ENCODE measurements at regions not wholly inside any gene's neighbourhood (a gene's known extent, or its start where the extent isn't known, plus 50 kb on each side); places are given as distances from the start of the nearest gene placed in this dataset.

GRCh38 chr3:176932433-176932832 lies 264.8 kb downstream of the TBL1XR1 start:
- DNase-seq (ENCODE audit: low read depth): no peak

- no peak for DNase-seq (ENCODE audit: low read depth)
These were observed 265.3 kb downstream of the TBL1XR1 start for GRCh38 chr3:176931991-176932390.

DNA sequence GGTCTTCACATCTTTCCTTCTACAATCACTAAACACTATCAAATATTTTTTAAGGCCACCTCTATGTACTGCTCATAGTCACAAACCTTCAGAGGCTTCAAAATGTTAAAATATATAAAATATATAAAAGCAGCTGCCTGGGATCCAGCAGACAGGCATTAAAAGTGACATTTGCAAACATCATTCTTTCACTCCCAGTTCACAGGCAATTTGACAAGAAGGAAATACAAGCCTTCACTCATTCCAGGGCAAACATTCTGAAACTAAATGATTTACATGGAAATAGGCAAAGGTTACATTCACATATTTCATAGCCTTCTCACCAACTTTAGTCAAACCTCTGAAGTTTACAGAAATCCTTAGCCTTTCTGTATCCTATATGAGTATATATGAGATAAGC lies 266.3 kb downstream of the TBL1XR1 start:
- DNase-seq (ENCODE audit: low read depth): no peak

DNA sequence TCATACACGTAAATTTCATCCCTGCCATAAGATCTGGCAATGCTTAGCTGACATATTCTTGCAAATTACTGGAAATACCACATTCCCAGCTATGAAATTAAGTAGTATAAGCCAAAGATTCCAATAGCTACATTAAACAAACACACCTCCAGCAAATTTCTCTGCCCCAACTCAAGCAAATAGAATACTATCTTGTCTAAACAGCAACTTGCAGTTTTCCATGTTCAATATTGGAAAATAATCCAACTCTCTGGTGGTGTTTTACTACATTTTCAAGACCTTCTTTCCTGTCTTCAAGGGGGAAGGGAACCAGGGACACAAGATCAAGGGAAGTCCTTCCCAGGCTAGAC lies 268.7 kb downstream of the TBL1XR1 start:
- no peak for DNase-seq (ENCODE audit: low read depth)

DNA sequence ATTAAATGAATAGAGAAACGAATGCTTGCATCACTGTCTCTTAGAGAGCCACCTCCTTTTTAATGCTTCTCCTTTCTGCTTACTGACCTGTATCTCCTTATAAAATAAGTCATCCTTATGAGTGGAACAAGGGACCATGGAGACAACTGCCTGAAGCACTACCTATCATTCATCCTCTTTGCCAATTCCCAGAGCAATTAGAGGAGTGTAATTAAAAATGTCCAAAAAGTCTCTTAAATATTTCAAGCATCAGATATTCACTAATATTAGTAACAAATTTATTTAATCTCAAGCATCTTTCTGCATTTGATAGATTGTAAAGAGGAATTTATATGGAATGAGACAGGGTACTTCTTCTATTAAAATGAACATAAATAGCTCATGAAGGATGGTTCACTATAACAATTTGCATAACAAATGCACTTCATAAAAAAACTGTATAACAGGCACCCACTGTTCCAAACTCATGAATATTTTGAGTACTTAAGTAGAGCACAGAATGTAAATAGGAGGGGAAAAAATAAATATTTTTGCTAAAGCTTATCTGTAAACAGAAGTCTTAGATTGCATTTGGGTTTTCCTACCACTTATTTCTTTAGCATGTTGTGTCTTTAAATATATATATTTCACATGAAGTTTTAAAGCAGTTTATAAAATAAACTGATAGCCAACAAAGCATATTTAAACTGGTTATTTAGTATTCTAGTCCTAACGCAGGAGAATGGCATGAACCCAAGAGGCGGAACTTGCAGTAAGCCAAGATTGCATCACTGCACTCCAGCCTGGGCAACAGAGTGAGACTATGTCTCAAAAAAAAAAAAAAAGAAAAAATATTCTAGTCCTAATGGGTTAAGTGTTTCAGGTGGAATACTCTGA lies 269.3 kb downstream of the TBL1XR1 start:
- DNase-seq (ENCODE audit: low read depth): no peak

GRCh38 chr3:176927280-176927679 lies 270.0 kb downstream of the TBL1XR1 start:
- DNase-seq (ENCODE audit: low read depth): no peak

DNA sequence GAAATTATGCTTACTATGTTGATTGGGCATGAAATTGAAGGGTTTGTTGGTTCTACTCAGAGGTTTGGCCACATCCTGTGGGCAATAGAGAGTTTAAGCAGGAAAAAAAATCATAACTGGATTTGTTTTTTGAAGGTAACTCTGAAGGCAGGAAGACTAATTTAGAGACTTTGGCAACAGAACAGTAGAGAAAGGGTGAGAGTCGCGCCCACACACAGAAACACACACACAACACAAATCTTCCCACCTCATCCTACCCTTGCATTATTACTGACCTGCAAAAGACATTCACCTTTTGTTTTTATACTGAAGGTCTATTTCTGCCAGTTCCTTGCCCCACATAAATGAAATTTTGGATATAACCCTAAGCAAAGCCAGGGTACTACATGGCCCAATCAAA lies 270.6 kb downstream of the TBL1XR1 start:
- DNase-seq (ENCODE audit: low read depth): no peak

- DNase-seq (ENCODE audit: low read depth): no peak
These were observed 271.2 kb downstream of the TBL1XR1 start for GRCh38 chr3:176926034-176926433.

GRCh38 chr3:176920766-176921160 lies 276.5 kb downstream of the TBL1XR1 start:
- no peak for DNase-seq (ENCODE audit: low read depth)

DNA sequence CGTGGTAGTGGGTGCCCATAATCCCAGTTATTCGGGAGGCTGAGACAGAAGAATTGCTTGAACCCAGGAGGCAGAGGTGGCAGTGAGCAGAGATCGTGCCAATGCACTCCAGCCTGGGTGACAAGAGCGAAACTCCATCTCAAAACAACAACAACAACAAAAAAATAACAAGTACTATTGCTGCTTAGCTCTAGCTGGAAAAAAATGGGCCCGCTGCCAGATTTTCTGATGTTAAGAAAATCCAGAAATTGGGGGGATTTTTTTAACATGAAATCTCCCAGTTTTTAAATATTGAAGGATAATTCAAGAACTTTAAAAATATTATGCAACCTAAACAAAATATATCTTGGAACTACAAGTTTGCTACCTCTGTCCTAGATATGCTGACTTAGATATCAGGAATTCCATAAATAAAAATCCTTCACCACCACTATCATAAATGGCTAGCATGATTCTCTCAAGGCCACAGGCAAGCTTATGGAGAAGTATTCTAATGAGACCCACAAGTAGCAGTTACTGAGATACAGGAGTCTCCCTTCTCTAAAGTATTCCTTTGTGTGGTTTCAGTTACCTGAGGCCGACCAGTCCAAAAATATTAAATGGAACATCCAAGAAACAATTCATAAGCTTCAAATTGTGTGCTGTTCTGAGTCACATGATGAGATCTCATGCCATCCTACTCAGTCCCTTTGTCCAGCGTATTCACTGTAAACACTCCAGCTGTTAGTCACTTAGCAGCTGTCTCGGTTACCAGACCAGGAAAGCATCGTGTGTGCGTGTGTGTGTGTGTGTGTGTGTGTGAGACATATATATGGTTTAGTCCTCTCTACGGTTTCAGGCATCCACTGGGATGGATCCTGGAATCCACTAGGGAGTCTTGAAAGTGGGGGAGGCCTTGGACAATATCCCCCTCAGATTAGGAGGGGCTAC lies 277.2 kb downstream of the TBL1XR1 start:
- DNase-seq (ENCODE audit: low read depth): peak; percentile 25

- DNase-seq (ENCODE audit: low read depth): no peak
These were observed 280.5 kb downstream of the TBL1XR1 start for GRCh38 chr3:176916777-176917176.

- no peak for DNase-seq (ENCODE audit: low read depth)
These were observed 282.5 kb downstream of the TBL1XR1 start for GRCh38 chr3:176914764-176915163.

GRCh38 chr3:176911579-176911978 lies 285.7 kb downstream of the TBL1XR1 start:
- no peak for DNase-seq (ENCODE audit: low read depth)

DNA sequence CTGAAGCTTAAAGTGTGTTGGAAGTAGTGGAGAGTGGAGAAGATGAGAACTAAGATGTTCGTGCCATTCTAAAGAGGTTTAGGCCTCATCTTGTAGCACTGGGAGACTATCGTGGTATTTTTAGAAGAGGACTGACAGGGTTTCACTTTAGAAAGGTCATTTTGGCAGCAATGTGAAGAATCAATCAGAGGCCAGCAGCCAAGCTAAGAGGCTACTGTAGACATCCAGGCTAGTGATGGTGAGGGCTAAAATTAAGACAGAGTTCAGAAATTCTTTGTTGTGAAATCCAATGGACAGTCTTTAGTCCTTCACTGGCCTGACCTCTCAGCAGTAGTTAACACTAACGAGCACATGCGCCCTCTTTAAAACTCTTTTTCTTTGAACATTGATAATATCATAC lies 288.2 kb downstream of the TBL1XR1 start:
- no peak for DNase-seq (ENCODE audit: low read depth)

GRCh38 chr3:176906046-176906905 lies 291.0 kb downstream of the TBL1XR1 start:
- peak; percentile 12 for DNase-seq (ENCODE audit: low read depth)

- DNase-seq (ENCODE audit: low read depth): no peak
These were observed 292.0 kb downstream of the TBL1XR1 start for GRCh38 chr3:176905331-176905730.

DNA sequence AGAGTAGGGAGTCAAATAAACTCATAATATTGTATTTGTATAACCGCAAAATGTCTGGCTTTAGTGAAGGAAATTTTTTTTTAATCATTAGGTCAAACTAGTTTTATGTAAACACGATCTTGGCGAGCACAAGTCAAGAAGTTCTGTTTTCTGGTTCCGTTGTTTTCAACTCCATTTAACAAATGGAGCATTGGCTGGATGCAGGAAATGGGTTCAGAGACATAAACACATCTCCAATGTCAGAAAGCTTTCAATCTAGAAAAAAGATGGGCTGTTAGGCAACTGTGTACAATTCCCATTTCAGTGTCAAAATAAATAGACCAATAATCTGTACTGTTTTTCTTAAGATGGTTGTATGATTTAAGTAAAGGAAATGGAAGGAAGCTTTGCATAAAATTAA lies 292.8 kb downstream of the TBL1XR1 start:
- DNase-seq (ENCODE audit: low read depth): no peak

DNA sequence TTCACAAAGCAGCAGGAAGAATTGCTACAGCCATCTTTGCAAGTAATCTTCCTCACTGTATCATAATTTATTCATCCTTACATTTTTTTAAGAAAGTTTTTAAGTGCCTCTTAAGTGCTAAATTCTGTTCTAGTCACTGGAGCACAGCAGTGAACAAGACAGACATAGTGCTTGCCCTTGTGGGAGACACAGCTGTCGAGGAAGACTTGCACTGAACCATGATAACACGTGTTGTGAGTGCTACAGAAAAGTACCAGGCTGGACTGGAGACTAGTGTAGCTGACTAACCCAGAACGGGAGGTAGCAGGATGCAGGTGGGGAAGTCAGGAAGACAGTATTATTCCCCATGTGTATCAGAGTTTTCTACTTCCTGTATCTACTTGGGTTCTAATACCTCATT lies 300.6 kb downstream of the TBL1XR1 start:
- DNase-seq (ENCODE audit: low read depth): no peak

- DNase-seq (ENCODE audit: low read depth): no peak
These were observed 301.1 kb downstream of the TBL1XR1 start for GRCh38 chr3:176896165-176896564.

- DNase-seq (ENCODE audit: low read depth): no peak
These were observed 317.6 kb downstream of the TBL1XR1 start for GRCh38 chr3:176879710-176880109.

DNA sequence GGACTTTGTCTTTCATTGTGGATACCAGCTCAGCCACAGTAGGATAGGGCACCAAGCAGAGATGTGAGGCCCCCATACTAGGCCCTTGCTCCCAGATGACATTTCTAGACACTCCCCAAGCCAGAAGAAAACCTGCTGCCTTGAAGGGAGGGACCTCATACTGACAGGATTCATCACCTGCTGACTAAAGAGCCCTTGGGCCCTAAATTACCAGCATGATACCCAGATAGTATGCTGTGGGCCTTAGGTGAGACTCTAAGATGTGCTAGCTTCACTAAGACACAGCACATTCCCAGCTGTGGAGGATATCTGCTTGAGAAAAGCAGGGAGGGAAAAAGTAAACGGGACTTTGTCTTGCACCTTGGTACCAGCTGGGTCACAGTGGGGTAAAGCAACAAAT lies 324.0 kb downstream of the TBL1XR1 start:
- no peak for DNase-seq (ENCODE audit: low read depth)

DNA sequence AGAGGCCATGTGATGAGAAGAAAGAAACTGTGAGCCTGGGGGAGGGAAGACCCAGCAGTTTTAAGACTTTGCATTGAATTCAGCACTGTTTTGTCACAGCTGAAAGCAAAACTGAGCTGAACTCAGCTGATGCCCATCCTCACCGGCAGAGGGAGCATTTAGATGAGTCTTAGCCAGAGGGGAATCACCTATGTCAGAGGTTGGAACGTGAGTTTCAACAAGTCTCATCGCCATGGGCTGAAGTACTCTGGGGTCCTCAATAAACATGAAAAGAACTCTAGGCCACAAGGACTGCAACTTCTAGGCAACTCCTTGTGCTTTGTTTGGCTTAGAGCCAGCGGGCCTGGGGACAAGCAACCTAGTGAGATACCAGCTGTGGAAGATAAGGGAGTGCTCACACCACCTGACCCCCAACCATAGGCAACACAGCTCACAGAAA lies 324.5 kb downstream of the TBL1XR1 start:
- peak; percentile 48 for DNase-seq (ENCODE audit: low read depth)

Measured in ELR (cell line).